Duodenal mucosa (tissue), 2 donors: ENCODE measurements at regions not wholly inside any gene's neighbourhood (a gene's known extent, or its start where the extent isn't known, plus 50 kb on each side); places are given as distances from the start of the nearest gene placed in this dataset.
A peak's percentile ranks its signal among the peaks of the same experiment; 100 is the strongest.
"Not testable (repeated sequence)": the region's sequence is repeated elsewhere in the genome, so short reads cannot be mapped to it uniquely, and the experiment has no call there.

Source experiments
- H3K27ac ChIP-seq: one replicate; pipeline ENCODE4 v1.7.0; 2013; ENCODE audit warnings: low read depth, low read length
- H3K27me3 ChIP-seq, 2 donors: one replicate each; pipeline ENCODE4 v1.7.0; 2013; ENCODE audit warnings: low read length in 2 of 2, control low read depth in 1 of 2; ENCODE audit not compliant: insufficient read depth in 2 of 2, control insufficient read depth in 1 of 2
- H3K36me3 ChIP-seq, 2 donors: one replicate each; pipeline ENCODE4 v1.7.0; 2013; ENCODE audit warnings: low read length in 2 of 2, control low read depth in 1 of 2; ENCODE audit not compliant: insufficient read depth in 2 of 2, control insufficient read depth in 1 of 2
- H3K4me1 ChIP-seq, 2 donors: one replicate each; pipeline ENCODE4 v1.7.0; 2013; ENCODE audit warnings: low read length in 2 of 2, control low read depth in 1 of 2; ENCODE audit not compliant: insufficient read depth in 2 of 2, control insufficient read depth in 1 of 2
- H3K4me3 ChIP-seq, 2 donors: one replicate each; pipeline ENCODE4 v1.7.0; 2013; ENCODE audit warnings: low read length in 2 of 2, low read depth in 1 of 2
- H3K9ac ChIP-seq, 2 donors: one replicate each; pipeline ENCODE4 v1.7.0; 2013; ENCODE audit warnings: low read length in 2 of 2, low read depth in 1 of 2
- H3K9me3 ChIP-seq, 2 donors: one replicate each; pipeline ENCODE4 v1.7.0; 2013; ENCODE audit warnings: low read length in 2 of 2, control low read depth in 1 of 2; ENCODE audit not compliant: control insufficient read depth in 1 of 2

- Histone ChIP-seq H3K9ac (no peak overlapping the region), H3K27me3 (no peaks in the 10 kb centered on the region), H3K9me3 (no peaks in the 10 kb centered on the region), H3K36me3 (no peaks in the 10 kb centered on the region), H3K4me1 (peaks cover 0 to 3% of the 10 kb centered on the region in 2 donors), H3K27ac (no peak overlapping the region), H3K4me3 (no peak overlapping the region)
These were observed 118.9 kb upstream of the CAB39 start for GRCh38 chr2:230593765-230594164.

DNA sequence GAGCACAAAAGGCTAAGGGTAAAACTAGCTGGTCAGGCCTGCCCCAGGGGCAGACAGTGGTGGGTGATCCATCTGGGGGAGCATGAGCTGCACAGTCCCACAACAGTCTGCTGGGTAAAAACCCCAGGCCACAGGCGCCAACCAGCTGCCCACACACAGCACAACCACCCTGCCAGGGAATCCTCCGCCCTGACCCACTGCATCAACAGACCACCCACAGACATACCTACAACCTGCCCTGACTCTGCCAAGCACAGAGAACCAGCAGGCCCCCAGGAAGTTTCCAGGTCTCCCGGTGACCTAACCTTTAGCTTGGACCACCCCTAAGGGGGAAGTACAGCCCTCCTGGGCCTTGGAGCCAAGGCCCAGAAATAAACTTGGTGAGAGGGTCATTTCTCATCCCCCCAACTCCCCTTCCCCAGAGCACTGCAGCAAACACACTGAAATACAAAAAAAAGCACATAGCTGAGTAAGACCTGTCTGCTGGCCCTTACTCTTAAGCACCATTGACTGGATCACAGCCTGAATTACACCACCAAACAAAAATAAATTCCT, 118.3 kb upstream of the CAB39 start:
- Histone ChIP-seq H3K9me3 (no peaks in the 10 kb centered on the region), H3K27ac (no peak overlapping the region), H3K36me3 (no peaks in the 10 kb centered on the region), H3K9ac (no peak overlapping the region), H3K4me3 (no peak overlapping the region), H3K27me3 (no peaks in the 10 kb centered on the region), H3K4me1 (peaks cover 0 to 3% of the 10 kb centered on the region in 2 donors)

- H3K27ac ChIP-seq: no peak overlapping the region
These were observed 112.8 kb upstream of the CAB39 start for GRCh38 chr2:230599853-230600252.

GRCh38 chr2:230600285-230600684, 112.4 kb upstream of the CAB39 start:
- Histone ChIP-seq H3K27me3 (no peaks in the 10 kb centered on the region), H3K9ac (no peak overlapping the region), H3K4me3 (no peak overlapping the region), H3K27ac (no peak overlapping the region), H3K9me3 (no peaks in the 10 kb centered on the region), H3K4me1 (no peaks in the 10 kb centered on the region), H3K36me3 (no peaks in the 10 kb centered on the region)

More at GRCh38 chr2:230599853-230600252, 112.8 kb upstream of the CAB39 start:
- no peaks in the 10 kb centered on the region for H3K4me1 ChIP-seq
- no peaks in the 10 kb centered on the region for H3K27me3 ChIP-seq
- no peaks in the 10 kb centered on the region for H3K36me3 ChIP-seq
- no peaks in the 10 kb centered on the region for H3K9me3 ChIP-seq
- no peak overlapping the region for H3K9ac ChIP-seq
- H3K4me3 ChIP-seq: no peak overlapping the region

GRCh38 chr2:230600881-230601280, 111.8 kb upstream of the CAB39 start:
- H3K9me3 ChIP-seq: no peaks in the 10 kb centered on the region
- H3K9ac ChIP-seq: no peak overlapping the region
- H3K27ac ChIP-seq: no peak overlapping the region
- no peaks in the 10 kb centered on the region for H3K27me3 ChIP-seq
- no peaks in the 10 kb centered on the region for H3K4me1 ChIP-seq
- no peak overlapping the region for H3K4me3 ChIP-seq
- H3K36me3 ChIP-seq: no peaks in the 10 kb centered on the region

DNA sequence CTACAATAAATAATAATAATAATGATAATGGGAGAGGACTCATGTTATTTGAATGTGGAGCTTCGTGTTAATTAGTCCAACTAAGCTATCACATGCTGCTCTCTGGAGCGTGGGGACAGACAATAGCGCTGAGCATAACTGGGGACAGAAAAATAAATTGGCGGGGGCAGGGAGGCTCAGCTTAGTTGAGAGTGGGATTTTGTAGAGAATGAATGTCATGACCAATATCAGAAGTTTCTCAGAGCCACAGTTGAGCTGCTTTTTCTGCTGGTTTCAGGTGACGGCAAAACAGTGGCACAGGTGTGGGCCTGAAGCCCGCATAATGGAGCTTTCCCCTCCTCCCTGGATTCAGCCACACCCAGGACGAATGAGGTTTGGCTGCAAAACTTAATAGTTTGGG, 111.1 kb upstream of the CAB39 start:
- no peak overlapping the region for H3K4me3 ChIP-seq
- H3K4me1 ChIP-seq: no peaks in the 10 kb centered on the region
- no peaks in the 10 kb centered on the region for H3K9me3 ChIP-seq
- H3K27ac ChIP-seq: no peak overlapping the region
- H3K9ac ChIP-seq: no peak overlapping the region
- H3K27me3 ChIP-seq: no peaks in the 10 kb centered on the region
- H3K36me3 ChIP-seq: no peaks in the 10 kb centered on the region

DNA sequence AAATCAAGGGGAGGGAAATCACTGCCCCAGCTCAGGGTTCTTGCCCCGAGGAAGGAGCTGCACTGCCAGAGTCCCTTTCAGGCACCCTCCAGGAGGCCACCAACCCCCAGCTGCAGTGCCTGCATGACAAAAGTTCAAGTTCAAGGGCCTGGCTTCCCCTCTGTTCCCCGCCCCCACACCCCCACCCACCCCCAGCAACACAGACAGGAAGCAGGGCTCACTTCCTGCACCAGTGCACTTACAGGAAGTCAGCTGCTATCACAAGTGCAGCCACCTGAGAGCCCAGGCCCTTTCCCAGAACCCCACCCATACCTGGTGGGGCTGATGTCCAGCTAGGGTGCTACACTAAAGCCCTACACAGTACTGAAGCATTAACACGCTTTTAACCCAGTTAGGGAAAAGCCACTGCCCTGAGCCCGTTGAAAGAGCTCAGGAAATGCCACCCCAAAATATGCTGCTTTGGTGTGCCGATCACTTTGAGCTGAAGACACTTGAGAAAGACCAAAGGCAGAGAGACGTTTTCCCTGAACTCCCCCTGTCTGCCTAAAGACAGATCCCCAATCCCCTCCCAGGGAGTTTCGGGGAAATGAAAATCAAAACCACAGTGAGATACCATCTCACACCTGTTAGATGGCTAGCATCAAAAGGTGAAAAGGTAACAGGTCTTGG, 109.9 kb upstream of the CAB39 start:
- Histone ChIP-seq H3K36me3 (no peaks in the 10 kb centered on the region), H3K4me3 (no peak overlapping the region), H3K4me1 (no peaks in the 10 kb centered on the region), H3K27ac (peak overlapping the region; percentile 42), H3K9ac (no peak overlapping the region), H3K9me3 (no peaks in the 10 kb centered on the region), H3K27me3 (no peaks in the 10 kb centered on the region)

DNA sequence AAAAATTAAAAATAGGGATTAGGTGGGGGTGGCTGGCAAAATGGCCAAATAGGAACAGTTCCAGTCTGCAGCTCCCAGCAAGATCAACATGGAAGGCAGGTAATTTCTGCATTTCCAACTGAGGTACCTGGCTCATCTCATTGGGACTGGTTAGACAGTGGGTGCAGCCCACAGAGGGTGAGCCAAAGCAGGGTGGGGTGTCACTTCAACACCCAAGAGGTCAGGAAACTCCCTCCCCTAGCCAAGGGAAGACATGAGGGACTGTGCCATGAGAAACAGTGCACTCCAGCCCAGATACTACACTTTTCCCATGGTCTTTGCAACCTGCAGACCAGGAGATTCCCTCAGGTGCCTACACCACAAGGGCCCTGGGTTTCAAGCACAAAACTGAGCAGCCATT, 109.3 kb upstream of the CAB39 start:
- not testable (repeated sequence) for H3K4me1 ChIP-seq, H3K27me3 ChIP-seq, H3K27ac ChIP-seq, H3K9ac ChIP-seq, H3K9me3 ChIP-seq, H3K36me3 ChIP-seq, H3K4me3 ChIP-seq

DNA sequence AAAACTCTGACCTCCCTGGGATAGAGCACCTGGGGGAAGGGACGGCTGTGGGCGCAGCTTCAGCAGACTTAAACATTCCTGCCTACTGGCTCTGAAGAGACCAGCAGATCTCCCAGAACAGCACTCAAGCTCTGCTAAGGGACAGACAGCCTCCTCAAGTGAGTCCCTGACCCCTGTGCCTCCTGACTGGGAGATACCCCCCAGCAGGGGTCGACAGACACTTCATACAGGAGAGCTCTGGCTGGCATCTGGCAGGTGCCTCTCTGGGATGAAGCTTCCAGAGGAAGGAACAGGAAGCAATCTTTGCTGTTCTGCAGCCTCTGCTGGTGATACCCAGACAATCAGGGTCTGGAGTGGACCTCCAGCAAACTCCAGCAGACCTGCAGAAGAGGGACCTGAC, 108.5 kb upstream of the CAB39 start:
- not testable (repeated sequence) for H3K36me3 ChIP-seq, H3K4me1 ChIP-seq, H3K9ac ChIP-seq, H3K27ac ChIP-seq, H3K27me3 ChIP-seq, H3K4me3 ChIP-seq, H3K9me3 ChIP-seq

GRCh38 chr2:230614040-230614439, 98.6 kb upstream of the CAB39 start:
- H3K36me3 ChIP-seq: no peaks in the 10 kb centered on the region
- no peak overlapping the region for H3K27ac ChIP-seq
- no peaks in the 10 kb centered on the region for H3K27me3 ChIP-seq
- no peak overlapping the region for H3K9ac ChIP-seq
- no peaks in the 10 kb centered on the region for H3K9me3 ChIP-seq
- H3K4me1 ChIP-seq: no peaks in the 10 kb centered on the region
- H3K4me3 ChIP-seq: no peak overlapping the region
